ENCODE measurements at regions not wholly inside any gene's neighbourhood (a gene's known extent, or its start where the extent isn't known, plus 50 kb on each side); places are given as distances from the start of the nearest gene placed in this dataset.

- H3K4me1 Mint-ChIP-seq (ENCODE audit: low read depth), result no peaks in the 10 kb centered on the region
- ChIA-PET POLR2A (no interaction called here), CTCF (no interaction called here)
- peaks cover 3% of the 10 kb centered on the region for H3K9me3 Mint-ChIP-seq
- intact Hi-C loops (cut with DNase I, micrococcal nuclease), result no loop called here
- no peak for TF ChIP-seq CTCF (IDR thresholded peaks at IDR 0.05)
- Histone ChIP-seq H3K27ac (ENCODE audit: low read depth in 1 of 2, low read length in 2 of 2) (no peak overlapping the region), H3K36me3 (ENCODE audit: insufficient read depth, low read length) (no peaks in the 10 kb centered on the region), H3K27me3 (ENCODE audit: control insufficient read depth in 1 of 2, insufficient read depth in 2 of 2, low read length in 2 of 2) (no peaks in the 10 kb centered on the region), H3K4me3 (ENCODE audit: low read length) (no peak overlapping the region), H3K9me3 (ENCODE audit: control insufficient read depth in 1 of 2, insufficient read depth in 1 of 2, low read length in 2 of 2) (peaks cover 0 to 23% of the 10 kb centered on the region in 2 experiments), H3K4me1 (ENCODE audit: insufficient read depth, low read length) (no peaks in the 10 kb centered on the region)
- no peak for DNase-seq
- no peak for ATAC-seq (ENCODE audit: poor library complexity)
- no peak overlapping the region for H3K27ac Mint-ChIP-seq
- H3K4me3 Mint-ChIP-seq, result no peak overlapping the region
- H3K36me3 Mint-ChIP-seq (ENCODE audit: low read depth), result no peaks in the 10 kb centered on the region
- no peaks in the 10 kb centered on the region for H3K27me3 Mint-ChIP-seq
These were observed 129.8 kb upstream of the SOX11 start for GRCh38 chr2:5562426-5562825.

GRCh38 chr2:5562865-5563264 lies 129.3 kb upstream of the SOX11 start:
- CTCF ChIA-PET, result no interaction called here

GRCh38 chr2:5563411-5563810 lies 128.8 kb upstream of the SOX11 start:
- H3K4me3 Mint-ChIP-seq, result no peak overlapping the region
- ChIA-PET CTCF (no interaction called here), POLR2A (no interaction called here)
- no peaks in the 10 kb centered on the region for H3K9me3 Mint-ChIP-seq
- TF ChIP-seq CTCF (IDR thresholded peaks at IDR 0.05), result no peak
- intact Hi-C loops (cut with DNase I, micrococcal nuclease), result no loop called here
- Histone ChIP-seq H3K9me3 (ENCODE audit: control insufficient read depth in 1 of 2, insufficient read depth in 1 of 2, low read length in 2 of 2) (peaks cover 0 to 23% of the 10 kb centered on the region in 2 experiments), H3K27ac (ENCODE audit: low read depth in 1 of 2, low read length in 2 of 2) (no peak overlapping the region), H3K36me3 (ENCODE audit: insufficient read depth, low read length) (no peaks in the 10 kb centered on the region), H3K4me3 (ENCODE audit: low read length) (no peak overlapping the region), H3K27me3 (ENCODE audit: control insufficient read depth in 1 of 2, insufficient read depth in 2 of 2, low read length in 2 of 2) (no peaks in the 10 kb centered on the region), H3K4me1 (ENCODE audit: insufficient read depth, low read length) (no peaks in the 10 kb centered on the region)
- H3K27me3 Mint-ChIP-seq, result no peaks in the 10 kb centered on the region
- no peak for DNase-seq
- H3K4me1 Mint-ChIP-seq (ENCODE audit: low read depth), result no peaks in the 10 kb centered on the region
- H3K36me3 Mint-ChIP-seq (ENCODE audit: low read depth), result no peaks in the 10 kb centered on the region
- no peak overlapping the region for H3K27ac Mint-ChIP-seq
- no peak for ATAC-seq (ENCODE audit: poor library complexity)

More at GRCh38 chr2:5562865-5563264, 129.3 kb upstream of the SOX11 start:
- H3K9me3 Mint-ChIP-seq, result peaks cover under 1% of the 10 kb centered on the region
- POLR2A ChIA-PET, result no interaction called here
- Histone ChIP-seq H3K9me3 (ENCODE audit: control insufficient read depth in 1 of 2, insufficient read depth in 1 of 2, low read length in 2 of 2) (peaks cover 0 to 23% of the 10 kb centered on the region in 2 experiments), H3K36me3 (ENCODE audit: insufficient read depth, low read length) (no peaks in the 10 kb centered on the region), H3K27ac (ENCODE audit: low read depth in 1 of 2, low read length in 2 of 2) (no peak overlapping the region), H3K27me3 (ENCODE audit: control insufficient read depth in 1 of 2, insufficient read depth in 2 of 2, low read length in 2 of 2) (no peaks in the 10 kb centered on the region), H3K4me1 (ENCODE audit: insufficient read depth, low read length) (no peaks in the 10 kb centered on the region), H3K4me3 (ENCODE audit: low read length) (no peak overlapping the region)
- no peak overlapping the region for H3K4me3 Mint-ChIP-seq
- intact Hi-C loops (cut with DNase I, micrococcal nuclease), result no loop called here
- H3K4me1 Mint-ChIP-seq (ENCODE audit: low read depth), result no peaks in the 10 kb centered on the region
- H3K27me3 Mint-ChIP-seq, result no peaks in the 10 kb centered on the region
- no peak overlapping the region for H3K27ac Mint-ChIP-seq
- no peaks in the 10 kb centered on the region for H3K36me3 Mint-ChIP-seq (ENCODE audit: low read depth)
- DNase-seq (no peak), ATAC-seq (ENCODE audit: poor library complexity) (no peak)
- TF ChIP-seq CTCF (IDR thresholded peaks at IDR 0.05), result no peak

Data from CD4-positive, alpha-beta T cell (primary cell).